Adrenal gland (tissue), 9 donors: ENCODE measurements at regions not wholly inside any gene's neighbourhood (a gene's known extent, or its start where the extent isn't known, plus 50 kb on each side); places are given as distances from the start of the nearest gene placed in this dataset.

Experiments used
- DNase-seq, 7 donors: peaks; one replicate each; pipeline ENCODE4 v3.0.0-alpha.2; 2019 to 2020
- H3K27ac ChIP-seq, 5 donors: fragments of 200-600 bp; sonication (generic) in 4 of 5; 1 replicate in 3 of 5; 2 replicates in 2 of 5; pipeline versions ENCODE4 v1.5.1 to v1.8.0; 2016 to 2020; ENCODE audit warnings: mild to moderate bottlenecking in 1 of 5
- H3K27me3 ChIP-seq: fragments of 200-600 bp; 2 replicates; pipeline ENCODE4 v1.8.0; 2021
- H3K36me3 ChIP-seq, 2 donors: fragments of 200-600 bp; replicated peaks in 1 of 2; 1 replicate in 1 of 2; 2 replicates in 1 of 2; pipeline versions ENCODE4 v1.5.1 to v1.8.0; 2018 to 2022
- H3K4me1 ChIP-seq, 2 donors: fragments of 200-600 bp; replicated peaks in 1 of 2; 1 replicate in 1 of 2; 2 replicates in 1 of 2; pipeline versions ENCODE4 v1.5.1 to v1.8.0; 2018 to 2021
- H3K4me3 ChIP-seq, 4 donors: fragments of 200-600 bp; sonication (generic) in 3 of 4; one replicate each; pipeline ENCODE4 v1.5.1; 2016 to 2018
- H3K9me3 ChIP-seq, 3 donors: fragments of 200-600 bp; sonication (generic) in 1 of 3; replicated peaks in 1 of 3; 1 replicate in 2 of 3; 2 replicates in 1 of 3; pipeline versions ENCODE4 v1.5.1 to v1.8.0; 2016 to 2021
- CTCF ChIP-seq, 6 experiments: fragments of 450-650 bp in 4 of 6; fragments of 200-600 bp in 2 of 6; sonication (generic) in 1 of 6; IDR thresholded peaks; 1 replicate in 5 of 6; 2 replicates in 1 of 6; pipeline versions ENCODE4 v1.5.1 to v1.8.0; 2016 to 2021; ENCODE audit warnings: antibody characterized with exemption in 6 of 6, mild to moderate bottlenecking in 2 of 6, moderate library complexity in 1 of 6
- POLR2A ChIP-seq, 2 donors: fragments of 450-650 bp; IDR thresholded peaks; one replicate each; pipeline ENCODE4 v1.6.1; 2017; ENCODE audit warnings: antibody characterized with exemption in 2 of 2, mild to moderate bottlenecking in 2 of 2, moderate library complexity in 1 of 2
- WGBS, 4 donors: extraction: QIAGEN DNeasy Blood & Tissue Kit in 2 of 4; methylation state at CpG; one replicate each; pipeline versions ENCODE4 v1.1.5 to v1.1.7; 2013 to 2017; 5-methylcytosine and 5-hydroxymethylcytosine counted together
- intact Hi-C, 2 donors: fragments of 100-400 bp; cut with DNase I; formaldehyde crosslinking; loops; one replicate each; pipeline versions ENCODE4 v1.14.1 to v1.15.0; 2022 to 2023
- donor health status: healthy with polysubstance abuse.
- donor health status: Bipolar disorder and iron deficiency.
- donor health status: DM: yes; HTN: yes; CAD: no.
- donor health status: DM: no; HTN: no; CAD: no.
- donor health status: DM: no; HTN: no; CAD: no.

GRCh38 chr9:129334105-129334935 lies 156.3 kb upstream of the IER5L start:
- 0 to 3% (median 1%) methylated on average over 9 to 28 of the region's 28 CpGs for WGBS, 4 donors
- DNase-seq: peak; percentile 69 to 97 (median 91)
- no peaks in the 10 kb centered on the region for H3K36me3 ChIP-seq
- peak overlapping the region in 2 of 4 donors; percentile 4 to 8 for H3K4me3 ChIP-seq
- peak overlapping the region; percentile 3 to 96 (median 77) for H3K27ac ChIP-seq
- H3K27me3 ChIP-seq: no peaks in the 10 kb centered on the region
- TF ChIP-seq POLR2A (IDR thresholded peaks at IDR 0.05) (peak in 1 of 2 donors; percentile 23), CTCF (IDR thresholded peaks at IDR 0.05) (no peak)
- intact Hi-C loops: no loop called here
- peaks cover 26 to 42% of the 10 kb centered on the region in 2 donors for H3K4me1 ChIP-seq
- H3K9me3 ChIP-seq: peaks cover 0 to 10% (median 0%) of the 10 kb centered on the region in 3 donors

DNA sequence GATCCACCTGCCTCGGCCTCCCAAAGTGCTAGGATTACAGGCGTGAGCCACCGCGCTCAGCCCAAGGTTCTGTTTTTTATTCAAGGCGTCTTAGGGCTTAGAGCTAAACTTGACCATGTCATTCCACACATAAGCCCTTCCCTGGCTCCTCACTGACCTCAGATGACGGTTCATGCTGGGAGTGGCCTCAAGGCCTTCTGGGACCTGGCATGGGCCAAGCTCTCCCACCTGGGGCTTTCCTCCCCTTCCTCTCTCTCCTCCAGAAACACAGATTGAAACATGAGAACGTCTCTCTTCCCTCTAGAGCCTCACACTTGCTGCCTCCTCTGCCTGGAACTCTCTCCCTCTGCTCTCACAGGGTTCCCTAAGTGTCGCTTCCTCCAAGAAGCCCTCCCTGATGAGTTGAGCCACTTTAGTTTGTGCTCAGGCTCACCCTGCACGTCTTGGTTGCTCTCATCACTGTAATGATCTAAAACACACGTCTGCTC lies 155.6 kb upstream of the IER5L start:
- 45 to 56% (median 49%) methylated on average over 10 of the region's 10 CpGs for WGBS, 4 donors
- Histone ChIP-seq H3K36me3 (no peaks in the 10 kb centered on the region), H3K9me3 (peaks cover 0 to 10% (median 0%) of the 10 kb centered on the region in 3 donors), H3K27me3 (no peaks in the 10 kb centered on the region), H3K4me3 (no peak overlapping the region), H3K27ac (peak overlapping the region; percentile 3 to 96 (median 77)), H3K4me1 (peaks cover 26 to 43% of the 10 kb centered on the region in 2 donors)
- peak in 2 of 7 donors; percentile 39 to 56 for DNase-seq
- intact Hi-C loops: no loop called here
- TF ChIP-seq CTCF (IDR thresholded peaks at IDR 0.05) (no peak), POLR2A (IDR thresholded peaks at IDR 0.05) (no peak)

GRCh38 chr9:129332581-129332980 lies 154.5 kb upstream of the IER5L start:
- Histone ChIP-seq H3K9me3 (peaks cover 0 to 10% (median 0%) of the 10 kb centered on the region in 3 donors), H3K4me1 (peaks cover 26 to 51% of the 10 kb centered on the region in 2 donors), H3K27ac (peak overlapping the region in 3 of 5 donors; percentile 22 to 62 (median 54)), H3K27me3 (no peaks in the 10 kb centered on the region), H3K36me3 (no peaks in the 10 kb centered on the region), H3K4me3 (no peak overlapping the region)
- intact Hi-C loops: no loop called here
- 68 to 90% (median 79%) methylated on average over 4 of the region's 4 CpGs for WGBS, 4 donors
- DNase-seq: no peak
- TF ChIP-seq POLR2A (IDR thresholded peaks at IDR 0.05): no peak
- TF ChIP-seq CTCF (IDR thresholded peaks at IDR 0.05): no peak

- DNase-seq: no peak
- Histone ChIP-seq H3K4me3 (no peak overlapping the region), H3K9me3 (peaks cover 0 to 10% (median 0%) of the 10 kb centered on the region in 3 donors), H3K4me1 (peaks cover 26 to 46% of the 10 kb centered on the region in 2 donors), H3K27me3 (no peaks in the 10 kb centered on the region), H3K27ac (peak overlapping the region in 3 of 5 donors; percentile 22 to 62 (median 54)), H3K36me3 (no peaks in the 10 kb centered on the region)
- 89 to 90% (median 89%) methylated on average over 12 to 13 of the region's 13 CpGs for WGBS, 4 donors
- intact Hi-C loops: no loop called here
- no peak for TF ChIP-seq POLR2A (IDR thresholded peaks at IDR 0.05)
- TF ChIP-seq CTCF (IDR thresholded peaks at IDR 0.05): peak in 1 of 6 experiments; percentile 10
Observed at GRCh38 chr9:129331772-129332500, 153.9 kb upstream of the IER5L start.
